Right lobe of liver (tissue), 6 donors: ENCODE measurements at regions not wholly inside any gene's neighbourhood (a gene's known extent, or its start where the extent isn't known, plus 50 kb on each side); places are given as distances from the start of the nearest gene placed in this dataset.

Experiments used
- ATAC-seq, 4 donors: fragments of 200-7000 bp; cut with Tn5 transposase; one replicate each; pipeline ENCODE4 v1.9.1; 2020; ENCODE audit warnings: mild to moderate bottlenecking in 4 of 4, moderate library complexity in 4 of 4
- DNase-seq, 3 donors: peaks; one replicate each; pipeline ENCODE4 v3.0.0-alpha.2; 2020
- H3K27ac ChIP-seq, 3 donors: fragments of 200-600 bp; one replicate each; pipeline ENCODE4 v1.8.0; 2022
- H3K27me3 ChIP-seq, 2 donors: fragments of 200-600 bp; one replicate each; pipeline ENCODE4 v1.8.0; 2022
- H3K36me3 ChIP-seq, 4 donors: fragments of 200-600 bp; sonication (generic) in 1 of 4; one replicate each; pipeline versions ENCODE4 v1.5.1 to v1.8.0; 2017 to 2022; ENCODE audit warnings: control low read depth in 1 of 4
- H3K4me1 ChIP-seq, 4 donors: fragments of 200-600 bp; sonication (generic) in 1 of 4; one replicate each; pipeline versions ENCODE4 v1.5.1 to v1.8.0; 2017 to 2022; ENCODE audit warnings: control low read depth in 1 of 4
- H3K4me3 ChIP-seq, 3 donors: fragments of 200-600 bp; one replicate each; pipeline ENCODE4 v1.8.0; 2022
- H3K9me3 ChIP-seq, 4 donors: fragments of 200-600 bp; sonication (generic) in 1 of 4; one replicate each; pipeline versions ENCODE4 v1.5.1 to v1.8.0; 2017 to 2022; ENCODE audit warnings: control low read depth in 1 of 4
- POLR2A ChIP-seq: fragments of 450-650 bp; IDR thresholded peaks from one replicate; pipeline ENCODE4 v1.6.1; 2017; ENCODE audit warnings: antibody characterized with exemption, mild to moderate bottlenecking
- WGBS: methylation state at CpG from one replicate; pipeline ENCODE4 v1.1.6; 2018; ENCODE audit warnings: low coverage, low lambda C conversion rate; ENCODE audit not compliant: insufficient coverage; ENCODE audit errors: missing lambda C conversion rate; 5-methylcytosine and 5-hydroxymethylcytosine counted together
- intact Hi-C, 2 donors: fragments of 100-400 bp; cut with DNase I; formaldehyde crosslinking; loops; one replicate each; pipeline versions ENCODE4 v1.11.2 to v1.14.1; 2022
- TF ChIP-seq, protein P1 (sequence below), 4 donors: fragments of 200-600 bp in 3 of 4; fragments of 450-650 bp in 1 of 4; IDR thresholded peaks; one replicate each; pipeline versions ENCODE4 v1.5.1 to v1.8.0; 2016 to 2022; ENCODE audit warnings: antibody characterized with exemption in 4 of 4, mild to moderate bottlenecking in 2 of 4
- donor health status: DM: no; HTN: yes; CAD: no.
- donor health status: DM: no; HTN: no; CAD: no.
- donor health status: DM: no; HTN: no; CAD: no.
- donor health status: DM: no; HTN: yes; CAD: no.
- donor health status: DM: no; HTN: yes; CAD: no.

DNA sequence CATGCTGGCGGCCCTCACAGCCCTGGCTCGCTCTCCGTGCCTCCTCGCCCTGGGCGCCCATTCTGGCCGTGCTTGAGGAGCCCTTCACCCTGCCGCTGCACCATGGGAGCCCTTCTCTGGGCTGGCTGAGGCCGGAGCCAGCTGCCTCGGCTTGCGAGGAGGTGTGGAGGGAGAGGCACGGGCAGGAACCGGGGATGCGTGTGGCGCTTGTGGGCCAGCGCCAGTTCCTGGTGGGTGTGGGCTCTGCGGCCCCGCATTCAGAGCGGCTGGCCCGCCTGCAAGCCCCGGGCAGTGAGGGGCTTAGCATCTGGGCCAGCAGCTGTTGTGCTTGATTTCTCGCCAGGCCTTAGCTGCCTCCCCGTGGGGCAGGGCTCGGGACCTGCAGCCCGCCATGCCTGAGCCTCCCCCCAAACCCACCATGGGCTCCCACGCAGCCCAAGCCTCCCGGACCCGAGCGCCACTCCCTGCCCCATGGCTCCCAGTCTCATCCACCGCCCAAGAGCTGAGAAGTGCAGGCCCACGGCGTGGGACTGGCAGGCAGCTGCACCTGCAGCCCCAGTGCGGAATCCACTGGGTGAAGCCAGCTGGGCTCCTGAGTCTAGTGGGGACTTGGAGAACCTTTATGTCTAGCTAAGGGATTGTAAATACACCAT is 163.4 kb upstream of the LRRC4C start:
- DNase-seq = peak in 1 of 3 donors; percentile 44
- 67% methylated on average over 8 of the region's 32 CpGs for WGBS
- intact Hi-C loops = no loop called here

GRCh38 chr11:41659985-41660384 is 200.5 kb upstream of the LRRC4C start:
- no peak for DNase-seq
- no peak for ATAC-seq
- Histone ChIP-seq H3K27ac (no peak overlapping the region), H3K27me3 (no peaks in the 10 kb centered on the region), H3K36me3 (no peaks in the 10 kb centered on the region), H3K9me3 (no peaks in the 10 kb centered on the region), H3K4me3 (no peak overlapping the region), H3K4me1 (no peaks in the 10 kb centered on the region)
- TF ChIP-seq, protein P1, sequence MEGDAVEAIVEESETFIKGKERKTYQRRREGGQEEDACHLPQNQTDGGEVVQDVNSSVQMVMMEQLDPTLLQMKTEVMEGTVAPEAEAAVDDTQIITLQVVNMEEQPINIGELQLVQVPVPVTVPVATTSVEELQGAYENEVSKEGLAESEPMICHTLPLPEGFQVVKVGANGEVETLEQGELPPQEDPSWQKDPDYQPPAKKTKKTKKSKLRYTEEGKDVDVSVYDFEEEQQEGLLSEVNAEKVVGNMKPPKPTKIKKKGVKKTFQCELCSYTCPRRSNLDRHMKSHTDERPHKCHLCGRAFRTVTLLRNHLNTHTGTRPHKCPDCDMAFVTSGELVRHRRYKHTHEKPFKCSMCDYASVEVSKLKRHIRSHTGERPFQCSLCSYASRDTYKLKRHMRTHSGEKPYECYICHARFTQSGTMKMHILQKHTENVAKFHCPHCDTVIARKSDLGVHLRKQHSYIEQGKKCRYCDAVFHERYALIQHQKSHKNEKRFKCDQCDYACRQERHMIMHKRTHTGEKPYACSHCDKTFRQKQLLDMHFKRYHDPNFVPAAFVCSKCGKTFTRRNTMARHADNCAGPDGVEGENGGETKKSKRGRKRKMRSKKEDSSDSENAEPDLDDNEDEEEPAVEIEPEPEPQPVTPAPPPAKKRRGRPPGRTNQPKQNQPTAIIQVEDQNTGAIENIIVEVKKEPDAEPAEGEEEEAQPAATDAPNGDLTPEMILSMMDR (IDR thresholded peaks at IDR 0.05) = no peak
- TF ChIP-seq POLR2A = no peak
- WGBS = 54% methylated on average over 5 of the region's 9 CpGs
- intact Hi-C loops = no loop called here

More for the DNA sequence above, 163.4 kb upstream of the LRRC4C start:
- Histone ChIP-seq H3K4me3 (no peak overlapping the region), H3K4me1 (no peaks in the 10 kb centered on the region), H3K36me3 (no peaks in the 10 kb centered on the region), H3K27me3 (no peaks in the 10 kb centered on the region), H3K27ac (no peak overlapping the region), H3K9me3 (no peaks in the 10 kb centered on the region)
- TF ChIP-seq, protein P1 (IDR thresholded peaks at IDR 0.05) = no peak
- TF ChIP-seq POLR2A = no peak
- ATAC-seq = no peak

- intact Hi-C loops = no loop called here
- no peaks in the 10 kb centered on the region for H3K36me3 ChIP-seq
- no peaks in the 10 kb centered on the region for H3K27me3 ChIP-seq
- no peak for ATAC-seq
- WGBS = 46% methylated on average over 8 of the region's 8 CpGs
- no peak overlapping the region for H3K4me3 ChIP-seq
- no peak for TF ChIP-seq POLR2A
- TF ChIP-seq, protein P1 (IDR thresholded peaks at IDR 0.05) = no peak
- H3K27ac ChIP-seq = no peak overlapping the region
- H3K4me1 ChIP-seq = no peaks in the 10 kb centered on the region
- no peak for DNase-seq
- no peaks in the 10 kb centered on the region for H3K9me3 ChIP-seq
These were observed 201.1 kb upstream of the LRRC4C start for GRCh38 chr11:41660585-41660984.

GRCh38 chr11:41665441-41666360 is 206.2 kb upstream of the LRRC4C start:
- TF ChIP-seq POLR2A = no peak
- TF ChIP-seq, protein P1 (IDR thresholded peaks at IDR 0.05) = no peak
- H3K4me1 ChIP-seq = peaks cover 0 to 4% (median 0%) of the 10 kb centered on the region in 4 donors
- no peaks in the 10 kb centered on the region for H3K9me3 ChIP-seq
- no peaks in the 10 kb centered on the region for H3K27me3 ChIP-seq
- no peak for ATAC-seq
- H3K4me3 ChIP-seq = no peak overlapping the region
- DNase-seq = no peak
- no peak overlapping the region for H3K27ac ChIP-seq
- intact Hi-C loops = no loop called here
- 41% methylated on average over 6 of the region's 7 CpGs for WGBS
- no peaks in the 10 kb centered on the region for H3K36me3 ChIP-seq
